ENCODE measurements at regions not wholly inside any gene's neighbourhood (a gene's known extent, or its start where the extent isn't known, plus 50 kb on each side); places are given as distances from the start of the nearest gene placed in this dataset.
"Not testable (repeated sequence)": the region's sequence is repeated elsewhere in the genome, so short reads cannot be mapped to it uniquely, and the experiment has no call there.

DNA sequence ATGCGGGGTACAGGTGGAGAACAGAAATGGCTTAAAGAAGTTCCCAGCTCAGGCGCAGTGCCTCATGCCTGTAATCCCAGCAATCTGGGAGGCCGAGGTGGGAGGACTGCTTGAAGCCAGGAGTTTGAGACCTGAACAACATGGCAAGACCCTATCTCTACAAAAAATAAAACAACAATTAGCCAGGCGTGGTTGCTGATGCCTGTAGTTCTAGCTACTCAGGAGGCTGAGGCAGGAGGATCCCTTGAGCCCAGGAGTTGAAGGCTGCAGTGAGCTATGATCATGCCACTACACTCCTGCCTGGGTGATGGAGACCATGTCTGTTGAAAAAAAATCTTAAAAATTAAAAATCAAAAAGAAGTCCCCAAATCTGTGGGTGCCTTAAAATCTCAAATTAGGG lies 228.3 kb upstream of the WSB1 start:
- DNase-seq, result no peak

DNA sequence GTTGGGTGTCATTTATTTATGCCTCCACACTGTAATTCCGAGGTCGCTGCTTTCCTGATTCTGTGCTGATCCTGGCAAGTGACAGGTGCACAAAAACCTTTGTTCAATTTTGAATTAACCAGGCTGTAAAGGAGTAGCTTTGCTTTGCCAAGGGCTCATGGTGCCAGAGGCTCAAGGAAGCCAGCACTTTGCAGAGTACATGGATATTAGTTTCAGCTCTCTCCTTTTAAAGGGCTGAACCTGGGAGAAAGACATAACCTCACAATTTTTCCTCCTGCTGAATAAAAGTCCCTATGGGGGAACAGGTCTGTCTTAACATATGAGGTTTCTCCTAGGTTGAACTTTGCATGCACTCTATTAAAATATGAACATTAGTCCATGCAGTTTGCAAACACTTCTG lies 227.6 kb upstream of the WSB1 start:
- DNase-seq, result no peak

DNA sequence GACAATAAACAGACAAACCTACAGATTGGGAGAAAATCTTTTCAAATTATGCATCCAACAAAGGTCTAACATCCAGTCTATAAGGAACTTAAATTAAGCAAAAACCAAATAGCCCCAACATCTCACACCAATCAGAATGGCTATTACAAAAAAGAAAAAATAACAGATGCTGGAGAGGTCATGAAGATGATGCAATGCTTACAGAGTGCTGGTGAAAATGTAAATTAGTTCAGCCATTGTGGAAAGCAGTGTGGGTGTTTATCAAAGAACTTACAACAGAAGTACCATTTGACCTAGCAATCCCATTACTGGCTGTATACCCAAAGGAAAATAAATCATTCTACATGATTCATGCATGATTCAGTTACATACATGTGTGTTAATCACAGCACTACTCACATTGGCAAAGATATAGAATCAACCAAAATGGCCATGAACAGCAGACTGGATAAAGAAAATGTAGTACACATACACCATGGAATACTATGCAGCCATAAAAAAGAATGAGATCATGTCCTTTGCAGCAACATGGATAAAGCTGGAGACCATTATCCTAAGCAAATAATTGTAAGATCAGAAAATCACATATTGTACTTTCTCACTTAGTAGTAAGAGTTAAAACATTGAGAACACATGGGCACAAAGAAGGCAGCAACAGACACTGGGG lies 223.9 kb upstream of the WSB1 start:
- no peak for DNase-seq

DNA sequence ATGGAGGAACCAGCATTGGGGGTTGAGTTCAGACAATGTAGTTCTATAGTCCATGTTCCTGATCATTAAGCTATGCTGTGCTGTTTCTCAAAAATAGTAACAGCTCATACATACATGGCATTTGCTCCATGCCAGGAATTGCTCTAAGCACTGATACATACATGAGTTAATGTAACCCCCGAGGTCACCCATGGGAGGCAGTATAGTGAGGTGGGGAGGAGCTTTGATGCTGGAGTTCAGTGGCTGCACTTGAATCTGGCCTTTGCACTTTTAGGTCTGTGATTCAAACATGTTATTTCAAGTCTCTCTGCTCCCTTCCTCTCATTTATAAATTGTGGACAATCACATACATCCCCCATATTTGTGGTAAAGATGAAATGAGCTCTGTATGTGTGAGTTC lies 223.1 kb upstream of the WSB1 start:
- no peak for DNase-seq

GRCh38 chr17:27072885-27073284 lies 221.0 kb upstream of the WSB1 start:
- no peak for DNase-seq

DNA sequence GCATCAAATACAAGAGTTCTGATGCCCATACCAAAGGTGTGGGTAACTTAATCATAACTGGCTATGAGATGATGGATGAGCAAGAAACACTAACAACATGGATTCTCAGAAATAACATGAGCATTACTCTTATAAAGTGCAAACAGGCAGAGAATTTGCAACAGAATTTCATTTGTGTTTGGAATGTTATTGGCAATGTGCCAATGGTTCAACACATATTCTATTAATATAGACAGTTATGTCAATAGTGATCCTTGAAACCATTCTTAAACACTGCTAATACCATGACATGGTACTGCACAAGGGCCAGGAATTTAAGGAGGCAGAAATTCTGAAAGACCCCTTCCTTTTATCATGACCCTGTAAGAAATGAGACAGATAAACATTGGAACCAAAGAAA lies 217.1 kb upstream of the WSB1 start:
- DNase-seq, result no peak

DNA sequence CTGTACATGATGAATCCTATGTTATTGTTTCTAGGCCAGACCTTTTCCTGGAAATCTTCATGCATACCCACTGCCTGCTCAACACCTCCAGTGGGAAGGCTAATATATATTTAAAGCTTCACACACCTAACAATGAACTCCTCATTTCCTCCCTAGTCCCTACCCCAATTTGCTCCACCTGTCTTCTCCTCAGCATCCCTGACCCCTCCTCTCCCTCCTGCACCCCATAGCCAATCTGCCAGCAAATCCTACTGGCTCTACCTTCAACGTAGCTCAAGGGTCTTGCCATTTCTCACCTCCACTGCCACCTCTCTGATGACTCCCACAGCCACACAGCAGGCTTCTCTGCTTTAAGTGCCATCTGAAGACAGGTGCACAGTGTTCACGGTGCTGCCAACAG lies 215.6 kb upstream of the WSB1 start:
- no peak for DNase-seq

GRCh38 chr17:27079660-27080059 lies 214.3 kb upstream of the WSB1 start:
- DNase-seq, result no peak

DNA sequence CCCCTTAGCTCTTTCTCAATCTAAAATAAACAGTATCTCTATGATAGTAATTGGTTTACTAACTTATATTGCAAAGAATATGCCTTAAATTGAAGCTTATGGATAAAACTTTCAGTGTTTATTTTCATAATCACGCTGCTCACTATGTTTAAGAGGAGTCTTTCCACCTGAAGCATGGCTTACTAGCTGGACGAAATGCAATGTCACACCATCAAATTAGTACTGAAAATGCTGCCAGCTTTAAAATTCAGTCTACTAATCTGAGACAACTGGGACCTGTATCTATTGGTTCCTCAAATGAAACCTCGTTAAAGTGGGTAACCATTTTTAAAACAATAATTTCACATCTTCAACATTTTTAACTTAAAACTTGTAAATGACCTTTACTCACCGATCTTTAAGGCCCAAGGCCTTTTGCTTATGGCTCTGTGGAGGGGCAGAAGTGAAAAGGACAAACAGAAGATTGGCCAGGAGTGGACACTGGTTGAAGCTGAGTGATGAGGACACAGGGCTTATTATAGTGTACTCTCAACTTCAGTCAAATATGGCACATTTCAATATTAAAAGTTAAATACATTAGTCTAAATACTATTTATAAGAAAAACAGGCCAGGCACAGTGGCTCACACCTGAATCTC lies 212.8 kb upstream of the WSB1 start:
- DNase-seq, result no peak

GRCh38 chr17:27082023-27082774 lies 211.7 kb upstream of the WSB1 start:
- DNase-seq, result no peak

GRCh38 chr17:27082775-27083154 lies 211.1 kb upstream of the WSB1 start:
- DNase-seq, result no peak

- DNase-seq, result no peak
These were observed 210.3 kb upstream of the WSB1 start for GRCh38 chr17:27083408-27084185.

DNA sequence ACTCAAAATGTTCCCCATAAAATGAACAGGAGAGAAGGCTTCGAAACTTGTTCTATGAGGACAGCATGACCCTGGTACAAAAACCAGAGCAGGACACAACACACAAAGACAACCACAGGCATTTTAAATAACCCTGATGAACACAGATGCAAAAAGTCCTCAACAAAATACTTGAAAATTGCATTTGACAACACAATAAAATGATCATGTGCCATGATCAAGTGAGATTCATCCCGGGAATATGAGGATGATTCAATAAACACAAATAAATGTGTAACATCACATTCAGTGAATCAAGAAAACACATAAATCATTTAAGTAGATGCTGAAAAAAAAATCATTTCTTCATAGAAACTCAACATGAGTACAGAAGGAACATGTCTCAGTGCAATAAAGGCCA lies 208.4 kb upstream of the WSB1 start:
- no peak for DNase-seq

DNA sequence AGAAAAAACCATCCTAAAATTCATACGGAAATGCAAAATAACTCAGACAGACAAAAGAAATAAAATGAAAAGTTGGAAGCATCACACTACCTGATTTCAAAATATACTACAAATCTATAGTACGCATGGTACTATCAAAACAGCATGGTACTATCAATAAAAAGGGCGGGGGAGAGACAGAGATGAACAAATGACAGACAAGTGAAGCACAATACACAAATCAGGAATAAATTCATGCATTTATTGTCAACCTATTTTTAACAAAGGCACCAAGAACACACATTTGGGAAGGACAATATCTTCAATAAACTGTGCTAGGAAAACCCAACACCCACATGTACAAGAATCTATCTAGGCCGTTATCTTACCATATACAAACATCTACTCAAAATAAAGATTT lies 207.4 kb upstream of the WSB1 start:
- DNase-seq, result no peak

DNA sequence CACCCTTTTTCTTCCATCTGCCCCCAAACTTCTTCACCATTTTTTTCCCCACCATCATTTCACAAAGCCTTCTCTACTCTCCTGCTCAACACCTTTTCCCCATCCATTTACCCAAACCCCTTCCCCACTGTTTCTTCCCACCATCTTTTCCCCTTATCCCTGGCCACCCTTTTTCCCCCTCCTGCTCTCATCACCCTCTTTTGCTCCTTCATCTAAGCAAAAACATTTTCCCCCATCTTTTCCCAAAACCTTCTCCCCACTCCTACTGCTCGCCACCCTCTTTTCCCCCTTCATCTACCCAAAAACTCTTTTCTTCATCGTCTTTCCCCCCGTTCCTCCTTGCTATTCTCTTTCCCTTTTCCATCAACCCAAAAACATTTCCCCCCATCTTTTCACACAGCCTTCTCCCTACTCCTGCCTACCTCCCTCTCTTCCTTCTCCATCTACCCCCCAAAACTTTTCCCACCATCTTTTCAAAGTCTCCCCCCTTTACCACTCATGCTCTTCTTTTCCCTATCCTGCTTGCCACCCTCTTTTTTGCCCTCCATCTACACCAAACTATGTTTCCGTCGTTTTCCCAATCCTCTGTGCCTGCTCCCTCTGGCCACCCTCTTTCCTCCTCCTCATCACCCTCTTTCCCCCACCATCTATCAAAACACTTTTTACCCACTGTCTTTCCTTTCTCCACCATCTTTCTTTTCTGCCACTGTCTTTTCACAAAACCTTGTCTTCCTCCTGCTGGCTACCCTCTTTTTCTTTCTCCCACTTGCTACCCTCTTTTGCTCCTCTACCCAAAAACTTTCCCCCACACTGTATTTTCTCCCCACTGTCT lies 205.8 kb upstream of the WSB1 start:
- no peak for DNase-seq

DNA sequence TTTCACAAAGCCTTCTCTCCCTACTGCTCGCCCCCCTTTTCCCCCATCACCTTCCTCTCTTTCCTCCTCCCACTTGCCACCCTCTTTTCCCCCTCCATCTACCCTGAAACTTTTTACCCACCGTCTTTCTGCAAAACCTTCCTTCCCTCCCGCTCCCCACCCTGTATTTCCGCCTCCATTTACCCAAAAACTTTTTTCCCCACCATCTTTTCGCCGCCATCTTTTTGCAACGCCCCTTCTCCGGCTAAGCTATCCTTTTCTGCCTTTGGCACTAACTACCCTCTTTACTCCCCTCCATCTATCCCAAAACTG lies 205.2 kb upstream of the WSB1 start:
- DNase-seq, result no peak

DNA sequence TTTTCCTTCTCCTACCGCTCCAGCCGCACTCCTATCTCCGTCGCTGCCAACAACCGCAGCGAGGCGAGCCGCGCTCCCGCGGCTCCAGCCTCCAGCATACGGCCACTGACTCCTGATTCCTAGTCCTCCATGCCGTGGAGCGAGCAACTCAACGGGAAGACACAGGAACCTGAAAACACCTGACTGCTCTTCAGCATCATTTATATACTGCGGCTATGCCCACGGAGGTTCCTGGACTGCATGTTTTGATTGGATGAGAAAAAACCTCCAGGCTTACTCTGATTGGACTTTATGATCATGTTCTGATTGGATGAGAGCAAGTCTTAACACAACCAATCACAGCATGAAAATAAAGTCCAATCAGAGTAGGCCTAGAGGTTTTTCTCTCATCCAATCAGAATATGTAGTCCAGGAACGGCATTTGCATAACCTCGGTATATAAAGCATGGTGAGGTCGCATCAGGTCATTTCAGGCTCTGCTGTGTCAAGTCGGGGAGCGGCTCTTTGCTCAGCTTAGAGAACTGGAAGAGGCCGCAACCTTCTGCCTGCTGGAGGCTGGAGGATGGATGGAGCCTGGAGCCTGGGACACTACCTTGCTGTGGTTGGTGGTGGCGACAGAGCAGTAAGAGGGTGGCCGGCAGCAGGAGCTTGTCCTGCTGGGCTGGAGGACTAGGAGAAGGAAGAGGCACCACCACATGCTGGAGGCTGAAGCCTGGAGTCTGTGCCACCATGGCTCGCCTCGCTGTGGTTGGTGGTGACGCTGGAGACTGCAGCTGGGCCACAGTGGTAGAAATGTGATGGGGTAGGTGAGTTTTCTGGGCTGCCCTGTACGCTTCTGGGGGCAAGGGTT lies 204.6 kb upstream of the WSB1 start:
- DNase-seq, result not testable (repeated sequence)

DNA sequence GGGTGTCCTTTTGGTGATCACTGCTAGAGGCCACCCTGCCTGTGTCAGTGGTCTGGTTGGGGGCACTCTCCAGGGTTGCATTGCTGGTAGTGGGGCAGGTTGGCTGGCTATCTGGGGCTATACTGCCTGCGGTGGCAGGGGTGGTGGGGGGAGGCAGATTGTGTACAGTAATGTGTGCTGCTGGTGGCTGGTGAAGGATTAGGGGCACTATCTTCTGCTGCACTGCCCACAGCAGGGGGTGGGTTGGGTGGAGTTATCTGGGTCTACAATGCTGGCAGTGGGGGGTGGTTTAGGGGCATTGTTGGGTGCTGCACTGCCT lies 204.0 kb upstream of the WSB1 start:
- DNase-seq, result no peak

DNA sequence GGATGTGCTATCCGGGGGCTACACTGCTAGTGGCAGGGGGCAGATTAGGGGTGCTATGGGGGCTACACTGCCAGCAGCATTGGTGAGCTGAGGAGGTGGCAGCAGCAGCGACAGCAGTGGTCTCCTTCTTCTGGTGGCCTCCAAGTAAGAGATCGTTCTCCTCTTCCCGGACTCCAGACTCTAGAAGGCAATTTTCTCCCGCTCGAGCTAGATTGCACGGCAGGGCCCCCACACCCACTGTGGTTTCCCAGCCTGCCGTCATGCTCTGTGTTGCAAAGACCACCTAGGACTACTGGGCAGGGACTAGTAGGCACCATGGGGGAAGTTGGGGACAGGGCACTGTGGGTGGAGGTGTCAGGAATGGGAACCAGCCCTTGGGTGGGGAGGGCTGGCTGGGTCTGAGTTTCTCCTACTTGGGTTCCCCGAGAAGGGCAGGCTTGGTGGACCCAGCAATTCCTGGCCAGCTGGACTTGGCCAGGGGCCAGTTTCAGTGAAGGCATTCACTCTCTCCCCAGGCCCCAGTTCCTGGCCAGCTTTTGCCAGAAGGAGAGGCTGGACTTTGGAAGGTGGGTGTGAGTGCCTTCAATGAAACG lies 203.4 kb upstream of the WSB1 start:
- not testable (repeated sequence) for DNase-seq

GRCh38 chr17:27091043-27091497 lies 202.8 kb upstream of the WSB1 start:
- DNase-seq, result no peak

DNA sequence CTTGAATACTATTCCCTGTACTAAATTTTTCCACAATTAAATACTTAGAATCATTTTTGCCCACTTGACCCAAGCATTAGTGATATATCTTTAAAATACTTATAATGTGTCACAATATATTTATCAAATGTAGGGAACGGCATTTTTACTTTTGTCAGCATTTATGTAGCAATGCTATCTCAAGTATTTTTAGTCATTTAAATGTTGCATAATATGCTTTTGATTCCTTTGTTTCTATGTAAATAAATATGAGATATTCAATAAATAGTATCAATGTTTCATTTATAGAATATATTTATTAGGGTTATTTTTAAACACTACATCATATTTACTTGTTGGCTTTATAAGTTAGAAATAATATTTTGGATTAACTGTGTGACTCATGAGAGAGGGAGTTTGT lies 199.7 kb upstream of the WSB1 start:
- DNase-seq, result not testable (repeated sequence)

Data from renal pelvis (tissue), 1 donor.